ENCODE measurements at regions not wholly inside any gene's neighbourhood (a gene's known extent, or its start where the extent isn't known, plus 50 kb on each side); places are given as distances from the start of the nearest gene placed in this dataset.

GRCh38 chr7:42445691-42446090 lies 208.7 kb upstream of the GLI3 start:
- DNase-seq (ENCODE audit: extremely low read depth, insufficient read length), result no peak
- TF ChIP-seq CTCF (IDR thresholded peaks at IDR 0.05; ENCODE audit: insufficient read depth, low read length, poor library complexity, severe bottlenecking), result no peak
- H3K36me3 ChIP-seq (ENCODE audit: control insufficient read depth, insufficient read depth, low read length), result no peaks in the 10 kb centered on the region
- H3K27me3 ChIP-seq (replicated peaks; ENCODE audit: control insufficient read depth, insufficient read depth, low read length), result no peaks in the 10 kb centered on the region
- no peak overlapping the region for H3K4me3 ChIP-seq (replicated peaks; ENCODE audit: low read depth, low read length)

- Histone ChIP-seq H3K27me3 (replicated peaks; ENCODE audit: control insufficient read depth, insufficient read depth, low read length) (no peaks in the 10 kb centered on the region), H3K36me3 (ENCODE audit: control insufficient read depth, insufficient read depth, low read length) (no peaks in the 10 kb centered on the region), H3K4me3 (replicated peaks; ENCODE audit: low read depth, low read length) (no peak overlapping the region)
- TF ChIP-seq CTCF (IDR thresholded peaks at IDR 0.05; ENCODE audit: insufficient read depth, low read length, poor library complexity, severe bottlenecking), result no peak
- DNase-seq (ENCODE audit: extremely low read depth, insufficient read length), result no peak
Observed at GRCh38 chr7:42440951-42441350, 203.9 kb upstream of the GLI3 start.

- no peak for TF ChIP-seq CTCF (IDR thresholded peaks at IDR 0.05; ENCODE audit: insufficient read depth, low read length, poor library complexity, severe bottlenecking)
Observed at GRCh38 chr7:42432644-42433043, 195.6 kb upstream of the GLI3 start.

GRCh38 chr7:42431873-42432272 lies 194.9 kb upstream of the GLI3 start:
- no peaks in the 10 kb centered on the region for H3K27me3 ChIP-seq (replicated peaks; ENCODE audit: control insufficient read depth, insufficient read depth, low read length)
- no peak for TF ChIP-seq CTCF (IDR thresholded peaks at IDR 0.05; ENCODE audit: insufficient read depth, low read length, poor library complexity, severe bottlenecking)
- no peak for DNase-seq (ENCODE audit: extremely low read depth, insufficient read length)
- H3K36me3 ChIP-seq (ENCODE audit: control insufficient read depth, insufficient read depth, low read length), result no peaks in the 10 kb centered on the region
- no peak overlapping the region for H3K4me3 ChIP-seq (replicated peaks; ENCODE audit: low read depth, low read length)

More at GRCh38 chr7:42432644-42433043, 195.6 kb upstream of the GLI3 start:
- DNase-seq (ENCODE audit: extremely low read depth, insufficient read length), result no peak
- no peaks in the 10 kb centered on the region for H3K36me3 ChIP-seq (ENCODE audit: control insufficient read depth, insufficient read depth, low read length)
- no peaks in the 10 kb centered on the region for H3K27me3 ChIP-seq (replicated peaks; ENCODE audit: control insufficient read depth, insufficient read depth, low read length)
- H3K4me3 ChIP-seq (replicated peaks; ENCODE audit: low read depth, low read length), result no peak overlapping the region

- Histone ChIP-seq H3K27me3 (replicated peaks; ENCODE audit: control insufficient read depth, insufficient read depth, low read length) (no peaks in the 10 kb centered on the region), H3K36me3 (ENCODE audit: control insufficient read depth, insufficient read depth, low read length) (no peaks in the 10 kb centered on the region), H3K4me3 (replicated peaks; ENCODE audit: low read depth, low read length) (no peak overlapping the region)
- no peak for DNase-seq (ENCODE audit: extremely low read depth, insufficient read length)
- TF ChIP-seq CTCF (IDR thresholded peaks at IDR 0.05; ENCODE audit: insufficient read depth, low read length, poor library complexity, severe bottlenecking), result no peak
Observed at GRCh38 chr7:42429339-42429738, 192.3 kb upstream of the GLI3 start.

GRCh38 chr7:42426163-42426562 lies 189.2 kb upstream of the GLI3 start:
- H3K27me3 ChIP-seq (replicated peaks; ENCODE audit: control insufficient read depth, insufficient read depth, low read length), result no peaks in the 10 kb centered on the region
- no peaks in the 10 kb centered on the region for H3K36me3 ChIP-seq (ENCODE audit: control insufficient read depth, insufficient read depth, low read length)
- H3K4me3 ChIP-seq (replicated peaks; ENCODE audit: low read depth, low read length), result no peak overlapping the region
- no peak for TF ChIP-seq CTCF (IDR thresholded peaks at IDR 0.05; ENCODE audit: insufficient read depth, low read length, poor library complexity, severe bottlenecking)
- no peak for DNase-seq (ENCODE audit: extremely low read depth, insufficient read length)
